ENCODE measurements at regions not wholly inside any gene's neighbourhood (a gene's known extent, or its start where the extent isn't known, plus 50 kb on each side); places are given as distances from the start of the nearest gene placed in this dataset.

DNA sequence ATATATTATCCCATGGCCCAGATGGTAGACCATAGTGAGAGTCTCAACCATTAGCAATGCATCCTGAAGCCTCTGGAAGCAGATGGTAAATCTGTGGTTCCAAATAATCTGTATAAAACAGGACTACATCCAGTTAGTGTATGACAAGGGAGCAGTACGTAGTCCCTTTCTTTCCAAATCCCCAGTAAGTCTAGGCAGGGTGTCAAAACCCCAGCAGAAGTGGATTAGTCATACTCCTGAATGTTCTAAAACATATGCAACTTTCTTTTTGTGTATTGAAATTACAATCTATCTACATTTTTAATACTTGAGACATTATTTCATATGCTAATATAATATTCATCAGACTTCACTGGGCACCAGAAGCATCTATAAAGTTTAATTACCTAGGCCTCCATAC, 295.1 kb upstream of the ANO5 start (continued):
- TF ChIP-seq USF1 (CRISPR knock-in tag; IDR thresholded peaks at IDR 0.05) (no peak), ID3 (CRISPR knock-in tag; IDR thresholded peaks at IDR 0.05) (no peak), ID3 (tag; IDR thresholded peaks at IDR 0.05) (no peak), ZBTB11 (CRISPR knock-in tag; IDR thresholded peaks at IDR 0.05) (no peak), ZNF445 (CRISPR knock-in tag; IDR thresholded peaks at IDR 0.05; ENCODE audit: low read depth) (no peak)

DNA sequence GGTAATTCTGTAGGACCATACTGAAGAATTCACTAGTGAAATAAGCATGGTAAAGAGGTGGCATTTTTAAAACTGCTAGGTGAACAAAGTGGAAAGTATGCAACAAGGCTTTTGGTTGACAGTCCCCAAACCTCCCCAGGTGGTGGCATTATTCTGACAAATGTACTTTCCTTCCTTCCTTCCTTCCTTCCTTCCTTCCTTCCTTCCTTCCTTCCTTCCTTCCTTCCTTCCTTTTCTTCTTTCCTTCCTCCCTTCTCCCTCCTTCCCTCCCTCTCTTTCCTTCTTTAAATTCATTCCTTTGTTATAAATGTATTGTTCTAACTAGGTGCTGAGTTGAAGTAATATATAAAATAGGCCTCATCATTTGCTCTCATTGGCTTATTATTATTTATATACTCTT, 284.7 kb upstream of the ANO5 start:
- in situ Hi-C loops (cut with MboI): no loop called here
- H3K9me3 ChIP-seq (replicated peaks; ENCODE audit: control insufficient read depth, insufficient read depth, low read depth, low read length): peaks cover 2% of the 10 kb centered on the region; the same call in 1 of the 2 replicates
- ATAC-seq: no peak
- H3K79me2 ChIP-seq (ENCODE audit: control insufficient read depth, insufficient read depth, low read length): no peaks in the 10 kb centered on the region
- H3K27ac ChIP-seq (ENCODE audit: extremely low read depth, low read depth, low read length): no peak overlapping the region
- no peak overlapping the region for H2AFZ ChIP-seq (ENCODE audit: low read depth, low read length)
- no TSS peak for BruUV-seq (replicated peaks)
- no peak for FAIRE-seq
- no peaks in the 10 kb centered on the region for H4K20me1 ChIP-seq (replicated peaks; ENCODE audit: control insufficient read depth, insufficient read depth, low read length)
- no peaks in the 10 kb centered on the region for H3K9me1 ChIP-seq (ENCODE audit: control insufficient read depth, insufficient read depth, low read length)
- H3K4me2 ChIP-seq (ENCODE audit: insufficient read depth, low read length): no peak overlapping the region
- ChIA-PET POLR2A (no interaction called here), CTCF (ENCODE audit: low intra/inter-chr PET ratio) (no interaction called here)
- no peaks in the 10 kb centered on the region for H3K4me1 ChIP-seq (replicated peaks in 1 of 2; ENCODE audit: control insufficient read depth in 2 of 2, insufficient read depth in 2 of 2, low read length in 2 of 2)
- intact Hi-C loops (cut with micrococcal nuclease): no loop called here
- no peak overlapping the region for H3K9ac ChIP-seq (ENCODE audit: insufficient read depth in 1 of 2, low read depth in 2 of 2, low read length in 2 of 2)
- DNase-seq (ENCODE audit: extremely low read depth in 1 of 4, low spot score in 3 of 4): no peak
- no peaks in the 10 kb centered on the region for H3K36me3 ChIP-seq (ENCODE audit: control insufficient read depth, insufficient read depth, low read length)
- H3K4me3 ChIP-seq: no peak overlapping the region
- no peaks in the 10 kb centered on the region for H3K27me3 ChIP-seq (ENCODE audit: control insufficient read depth in 2 of 2, insufficient read depth in 2 of 2, low read length in 2 of 2)
- TF ChIP-seq CBFA2T3 (IDR thresholded peaks at IDR 0.05) (no peak), XRCC3 (IDR thresholded peaks at IDR 0.05) (no peak), MEIS2 (IDR thresholded peaks at IDR 0.05; ENCODE audit: partially characterized antibody) (no peak), ZNF644 (tag; IDR thresholded peaks at IDR 0.05; ENCODE audit: low read depth) (no peak), CSDE1 (IDR thresholded peaks at IDR 0.05) (no peak), TRIM24 (IDR thresholded peaks at IDR 0.05) (no peak), FOXJ2 (tag; IDR thresholded peaks at IDR 0.05) (no peak), ZNF146 (CRISPR knock-in tag; IDR thresholded peaks at IDR 0.05; ENCODE audit: unreplicated experiment) (no peak)
